ENCODE measurements at regions not wholly inside any gene's neighbourhood (a gene's known extent, or its start where the extent isn't known, plus 50 kb on each side); places are given as distances from the start of the nearest gene placed in this dataset.
A peak's percentile ranks its signal among the peaks of the same experiment; 100 is the strongest.

DNA sequence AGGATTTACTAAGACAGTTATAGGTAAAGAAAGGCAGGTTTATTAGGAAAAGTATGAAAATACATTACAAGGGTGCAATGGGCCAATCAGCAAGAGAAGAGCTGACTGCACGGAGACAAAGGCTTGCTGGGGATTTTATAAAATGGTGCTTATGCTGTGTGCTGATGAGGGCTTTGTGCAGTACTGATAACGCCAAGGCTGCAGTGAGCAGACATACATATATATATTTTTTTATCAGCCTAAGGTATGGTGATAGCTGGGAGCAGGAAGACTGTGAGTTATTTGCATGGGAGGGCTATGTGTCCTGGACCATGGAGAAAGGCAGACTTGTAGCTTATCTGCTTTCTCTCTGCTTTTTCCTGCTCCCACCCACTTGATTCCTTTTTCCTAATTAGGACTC lies 208.1 kb upstream of the ACTBL2 start:
- DNase-seq, result no peak

DNA sequence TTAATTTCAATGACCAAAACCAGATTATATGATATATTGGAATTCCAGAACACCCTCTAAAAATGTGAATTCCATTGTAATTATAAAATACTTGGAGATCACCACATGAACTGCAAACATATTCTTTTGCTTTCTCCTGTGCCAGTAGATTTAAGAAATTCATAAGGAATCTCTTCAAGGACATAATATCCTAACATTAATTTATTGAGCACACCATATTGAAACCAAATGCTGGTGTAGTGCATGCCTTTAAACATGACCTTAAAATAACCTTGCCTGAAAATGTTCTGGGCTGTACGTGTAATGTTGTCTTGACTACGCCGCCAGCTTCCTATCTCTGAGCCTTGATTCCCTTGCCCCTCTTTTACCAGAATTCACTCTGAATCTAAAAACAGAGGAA lies 205.0 kb upstream of the ACTBL2 start:
- DNase-seq, result no peak

DNA sequence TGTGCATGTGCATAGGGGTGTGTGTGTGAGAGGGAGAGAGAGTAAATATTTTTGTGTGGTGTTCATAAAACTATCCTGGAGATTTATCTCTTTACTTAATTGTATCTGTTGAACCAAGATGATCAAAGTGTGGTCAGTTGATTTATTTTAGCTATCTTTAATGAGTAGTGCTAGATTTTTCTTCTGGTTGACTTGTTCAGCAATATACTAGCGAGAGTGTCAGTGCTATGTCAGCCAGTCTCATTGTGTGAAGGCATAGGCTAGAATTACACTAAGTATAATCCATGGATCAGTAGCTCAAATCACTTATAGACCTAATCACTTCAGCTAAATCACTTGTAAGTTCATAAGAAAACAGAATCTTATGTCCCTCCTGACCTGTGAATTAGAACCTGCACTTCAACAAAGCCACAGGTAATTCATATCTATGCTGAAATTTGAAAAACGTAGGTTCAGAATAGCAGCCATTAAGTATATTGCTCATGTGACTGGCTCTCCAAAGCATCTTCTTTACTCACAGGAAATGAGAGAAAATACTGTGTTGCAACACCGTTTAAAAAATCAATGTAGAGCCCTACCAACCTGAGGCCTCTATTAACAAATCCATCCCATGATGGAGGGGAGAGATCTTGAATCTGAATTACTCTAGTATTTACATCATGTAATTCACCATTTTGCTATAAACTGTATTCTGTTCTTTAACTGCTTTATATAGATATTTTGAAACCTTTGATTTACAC lies 203.1 kb upstream of the ACTBL2 start:
- no peak for DNase-seq

DNA sequence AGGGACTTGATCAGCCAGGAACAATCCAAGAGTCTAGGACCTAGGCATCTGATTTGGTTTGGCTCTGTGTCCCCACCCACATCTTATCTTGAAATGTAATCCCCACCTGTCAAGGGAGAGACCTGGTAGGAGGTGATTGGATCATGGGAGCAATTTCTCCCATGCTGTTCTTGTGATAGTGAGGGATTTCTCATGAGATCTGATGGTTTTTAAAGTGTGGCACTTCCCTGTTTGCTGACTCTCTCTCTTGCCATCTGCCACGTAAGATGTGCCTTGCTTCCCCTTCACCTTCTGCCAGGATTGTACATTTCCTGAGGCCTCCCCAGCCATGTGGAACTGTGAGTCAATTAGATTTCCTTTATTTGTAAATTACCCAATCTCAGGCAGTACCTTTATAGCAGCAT lies 201.7 kb upstream of the ACTBL2 start:
- DNase-seq, result peak; percentile 82

DNA sequence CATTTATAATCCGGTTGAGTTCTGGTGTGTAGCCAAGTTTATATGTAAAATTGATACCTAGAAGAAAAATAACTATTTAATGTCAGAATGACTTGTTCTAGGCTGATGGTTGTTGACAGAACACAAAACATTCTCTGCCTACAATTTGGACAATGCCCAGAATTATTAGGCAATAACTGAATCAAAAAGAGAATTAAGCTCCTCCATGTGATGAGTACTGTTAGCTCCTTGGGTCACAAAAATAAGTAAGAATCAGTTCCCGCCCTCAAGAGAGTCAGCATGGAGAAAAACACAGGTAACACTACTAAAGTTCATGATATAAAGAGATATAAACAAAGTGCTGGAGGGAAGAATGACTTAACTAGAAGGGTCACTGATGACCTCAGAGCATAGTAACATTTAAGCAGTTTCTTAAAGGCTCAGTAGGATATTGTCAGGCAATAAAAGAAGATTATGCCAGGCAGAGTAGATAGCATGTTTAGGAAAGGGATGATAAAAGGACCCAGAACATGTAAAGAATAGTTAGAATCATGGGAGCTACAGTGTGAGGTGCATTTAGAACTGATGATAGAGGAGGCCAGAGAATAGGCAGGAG lies 200.5 kb upstream of the ACTBL2 start:
- DNase-seq, result no peak

DNA sequence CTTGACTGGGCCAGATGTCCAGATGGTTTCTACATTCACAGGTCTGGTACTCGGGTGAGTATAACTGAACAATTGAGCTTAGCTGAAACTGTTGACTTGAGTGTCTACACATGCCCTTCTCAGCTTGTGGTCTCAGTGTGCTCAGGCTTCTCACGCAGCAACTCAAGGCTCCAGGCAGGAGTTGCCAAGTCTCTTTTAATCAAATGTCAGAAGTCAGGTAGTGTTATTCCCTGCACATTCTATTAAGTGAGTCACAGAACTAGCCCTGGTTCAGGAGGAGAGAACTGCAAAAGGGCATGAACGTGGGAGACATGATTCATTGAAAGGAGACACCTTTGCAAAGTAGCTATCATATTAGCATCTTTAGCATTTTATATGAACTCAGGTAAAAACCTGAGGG lies 199.3 kb upstream of the ACTBL2 start:
- no peak for DNase-seq

DNA sequence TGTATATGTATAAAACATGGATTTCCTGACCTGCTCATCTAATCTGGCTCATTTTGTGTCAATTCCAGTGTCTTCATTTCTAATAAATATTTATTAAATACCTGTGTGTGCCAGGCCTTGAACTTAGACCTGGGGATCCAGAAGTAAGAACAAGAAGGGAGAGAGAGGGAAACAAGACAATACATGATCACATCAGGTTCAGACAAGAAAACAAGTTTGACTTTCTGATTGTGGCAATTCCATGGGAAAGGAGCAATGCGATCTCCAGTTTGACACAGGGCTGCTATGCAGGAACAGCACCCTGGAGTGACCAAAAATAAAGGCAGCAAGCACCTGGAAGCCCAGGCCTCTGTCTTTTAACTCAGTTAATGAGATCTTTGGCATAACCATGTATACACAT lies 198.1 kb upstream of the ACTBL2 start:
- no peak for DNase-seq

DNA sequence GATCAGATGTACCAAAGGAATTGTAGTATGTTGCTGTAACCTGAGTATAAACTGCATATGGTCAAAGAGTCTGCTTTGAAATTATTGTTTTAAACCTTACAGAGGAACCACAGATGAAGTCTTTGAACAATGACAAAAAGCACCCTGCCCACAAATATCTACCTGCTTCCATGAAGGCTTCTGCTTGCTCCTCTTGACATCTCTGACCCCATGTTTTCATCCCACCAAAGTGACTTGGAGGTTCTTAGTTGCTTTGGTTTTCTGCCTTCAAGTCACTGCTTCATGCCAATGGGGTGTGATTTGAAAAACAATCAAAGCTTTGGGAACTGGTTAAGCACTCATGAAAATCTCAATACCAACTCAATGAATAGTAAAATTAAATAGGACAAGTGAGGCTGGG lies 194.6 kb upstream of the ACTBL2 start:
- peak; percentile 33 for DNase-seq

DNA sequence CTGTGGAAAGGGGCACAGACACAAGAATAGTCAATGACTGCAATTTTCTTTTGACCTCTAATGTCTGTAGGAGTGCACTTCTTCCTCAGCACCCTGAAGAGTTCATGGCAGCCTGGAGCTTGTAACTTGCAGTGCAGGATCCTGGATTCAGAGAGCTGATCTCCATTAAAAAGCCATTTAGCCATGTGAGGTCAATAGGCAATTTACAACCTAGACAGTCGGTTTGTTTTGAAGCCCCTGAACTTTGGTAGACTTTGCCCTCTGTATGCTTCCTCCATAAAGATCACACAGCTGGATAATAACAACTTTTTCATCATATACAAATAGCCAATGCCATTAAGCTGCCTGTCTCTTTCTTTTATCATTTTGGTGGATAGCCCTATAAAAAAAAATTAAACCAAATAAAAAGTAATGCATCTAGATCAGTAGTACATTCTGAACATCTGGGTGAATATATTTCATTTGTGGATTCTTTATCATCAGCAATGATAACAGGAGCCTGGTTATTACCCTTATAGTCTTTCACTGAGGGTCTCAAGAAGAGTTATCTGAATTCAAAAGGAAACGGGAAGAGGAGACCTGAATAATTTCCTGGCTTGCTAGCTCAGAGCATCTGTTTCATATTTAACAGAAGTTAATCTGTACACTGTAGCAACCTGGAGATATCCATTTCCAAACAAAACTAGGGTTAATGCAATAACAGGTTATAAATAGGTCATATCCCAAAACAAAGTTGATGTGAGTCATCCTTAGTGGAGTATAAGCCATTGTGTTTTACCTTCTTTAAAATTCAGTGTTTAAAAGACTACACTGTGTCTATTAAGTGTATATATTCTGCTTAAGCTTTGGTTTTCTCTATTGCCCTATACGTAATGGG lies 193.8 kb upstream of the ACTBL2 start:
- peak; percentile 50 for DNase-seq

DNA sequence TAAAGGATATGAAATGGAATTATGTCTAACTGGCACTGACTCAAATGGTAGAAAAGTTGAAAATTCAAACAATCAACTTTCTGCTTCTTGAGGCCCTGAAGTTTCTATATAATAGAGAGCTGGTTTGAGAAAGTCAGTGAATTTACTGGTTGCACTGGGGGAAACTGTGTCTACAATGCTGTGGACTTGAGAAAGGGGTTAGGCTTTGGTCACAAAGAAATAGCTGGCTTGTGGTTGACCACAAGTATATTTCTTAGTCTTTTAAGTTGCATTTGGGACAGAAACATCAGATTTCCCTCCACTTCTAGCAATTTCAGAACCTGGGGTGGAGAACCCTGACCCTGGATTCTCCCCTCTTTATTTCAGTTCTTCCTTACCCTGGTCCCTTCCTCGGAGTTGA lies 192.6 kb upstream of the ACTBL2 start:
- DNase-seq, result no peak

DNA sequence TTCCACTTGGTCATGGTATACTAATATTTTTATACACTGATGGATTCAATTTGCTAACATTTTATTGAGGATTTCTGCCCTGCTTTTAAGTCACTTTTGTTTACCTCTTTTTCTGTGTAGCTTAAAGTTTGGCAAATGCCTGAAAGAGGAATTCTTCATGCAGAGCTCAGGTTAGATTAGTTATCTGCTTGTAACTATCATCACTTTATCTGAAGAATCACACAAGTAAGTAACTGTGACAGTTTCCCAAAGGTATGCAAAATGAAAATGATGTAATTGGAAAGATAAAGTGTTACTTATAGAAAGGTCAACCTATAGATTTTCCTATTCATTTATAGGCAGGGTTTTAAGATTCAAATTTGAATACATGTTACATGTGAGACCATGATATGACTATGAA lies 188.8 kb upstream of the ACTBL2 start:
- DNase-seq, result no peak

DNA sequence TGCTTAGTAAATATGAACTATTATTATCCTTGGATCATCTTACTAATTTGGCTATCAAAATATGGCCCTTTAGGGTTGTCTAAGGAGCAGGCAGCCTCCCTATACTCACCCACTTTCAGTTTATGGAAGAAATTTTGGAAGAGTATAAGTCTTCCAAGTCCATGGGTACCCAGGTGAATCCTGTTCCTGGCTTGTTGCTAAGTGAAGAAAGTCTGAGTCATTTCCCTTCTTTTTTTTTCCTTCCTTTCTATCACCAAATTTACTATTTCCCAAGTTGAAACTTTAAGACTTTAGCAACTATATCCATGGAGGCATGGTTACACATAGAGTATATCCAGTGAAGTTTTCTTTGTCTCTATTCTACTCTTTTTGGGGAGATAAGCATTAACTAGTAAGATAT lies 184.0 kb upstream of the ACTBL2 start:
- DNase-seq, result no peak

DNA sequence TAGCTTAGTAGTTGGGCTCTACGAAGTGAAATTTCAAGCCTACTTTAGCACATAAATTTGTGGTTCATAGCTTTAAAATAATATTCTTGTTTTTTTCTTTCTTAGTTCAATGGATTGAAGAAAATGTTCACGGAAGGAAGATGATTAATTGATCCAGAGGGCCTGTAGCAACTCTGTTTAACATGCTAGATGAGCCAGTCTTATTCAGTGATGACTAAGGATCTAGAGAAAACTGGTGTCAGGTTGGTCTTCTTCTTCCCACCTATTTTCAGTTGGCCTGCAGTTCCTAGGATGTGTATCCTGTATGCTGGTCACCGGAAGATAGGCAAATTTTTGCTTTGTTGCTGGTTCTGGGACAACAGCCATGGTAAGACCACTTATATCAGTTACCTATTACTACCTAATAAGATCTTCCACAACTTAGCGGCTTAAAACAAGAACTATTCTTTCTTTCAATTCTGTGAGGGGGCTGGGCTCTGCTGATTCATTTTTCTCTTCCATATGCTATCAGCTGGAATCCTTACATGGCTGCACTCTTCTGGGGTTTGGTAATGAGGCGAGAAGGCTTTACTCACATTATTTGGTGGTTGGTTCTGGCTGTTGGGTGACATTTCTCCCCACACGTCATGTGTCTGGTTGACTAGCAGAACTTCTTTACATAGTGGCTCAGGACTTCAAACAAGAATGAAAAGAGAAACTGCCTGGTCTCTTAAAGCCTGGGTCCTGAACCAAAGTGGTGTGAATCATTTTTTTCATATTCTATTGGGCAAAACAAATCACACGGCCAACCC lies 182.7 kb upstream of the ACTBL2 start:
- no peak for DNase-seq

DNA sequence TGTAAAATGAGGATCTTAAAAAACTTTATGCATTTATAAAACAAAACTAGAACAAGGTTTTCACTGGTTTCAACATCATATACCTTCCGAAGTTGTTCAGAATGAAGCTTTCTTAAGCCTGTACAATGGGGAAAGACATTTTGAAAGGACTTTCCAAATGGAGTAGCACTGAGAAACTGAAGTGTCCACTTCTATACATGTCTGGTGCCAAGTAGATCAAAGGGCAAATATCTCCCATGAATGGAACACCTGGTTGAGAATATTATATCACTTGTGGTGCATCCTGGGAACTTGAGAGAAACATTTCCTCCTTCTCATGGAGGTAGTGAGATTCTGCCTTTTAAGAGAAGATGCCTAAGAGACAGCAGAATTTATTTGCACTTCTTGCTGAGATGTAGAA lies 182.1 kb upstream of the ACTBL2 start:
- no peak for DNase-seq

DNA sequence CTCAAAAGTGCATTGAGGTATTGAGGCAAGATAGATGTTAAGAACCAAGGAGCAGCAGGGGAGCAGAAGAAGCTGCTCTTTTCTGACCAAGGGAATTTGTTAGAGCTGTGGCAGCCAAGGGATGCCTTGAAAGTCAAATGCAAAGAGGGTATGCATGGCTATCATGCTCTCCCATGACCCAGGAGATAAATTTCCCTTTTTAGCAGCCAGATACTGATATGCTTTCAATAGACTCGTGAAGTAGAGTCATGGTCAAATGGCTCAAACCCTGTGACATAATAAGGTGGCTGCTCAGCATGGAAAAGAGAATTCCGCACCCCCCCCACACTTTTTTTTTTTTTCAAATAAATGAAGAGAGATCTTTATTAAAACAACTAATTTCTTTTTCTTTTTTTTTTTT lies 180.9 kb upstream of the ACTBL2 start:
- DNase-seq, result no peak

DNA sequence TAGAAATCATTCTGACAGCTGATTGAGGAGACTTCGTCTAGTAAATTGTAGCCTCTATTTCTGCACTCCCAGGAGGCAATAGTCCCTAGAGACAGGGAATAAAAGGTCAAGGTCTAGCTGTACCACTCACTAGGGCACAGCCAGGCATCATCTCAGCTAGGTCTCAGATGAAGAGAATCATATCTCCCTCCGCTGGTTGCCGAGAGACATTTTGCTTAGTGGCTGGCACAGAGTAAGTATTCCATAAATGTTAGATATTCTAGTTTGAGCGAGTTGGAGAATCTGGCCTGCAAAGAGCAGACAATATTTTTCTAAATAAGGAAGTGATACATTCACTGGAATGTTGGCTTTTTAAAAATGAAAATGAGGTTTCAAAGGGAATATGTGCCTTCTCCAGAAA lies 180.4 kb upstream of the ACTBL2 start:
- no peak for DNase-seq

DNA sequence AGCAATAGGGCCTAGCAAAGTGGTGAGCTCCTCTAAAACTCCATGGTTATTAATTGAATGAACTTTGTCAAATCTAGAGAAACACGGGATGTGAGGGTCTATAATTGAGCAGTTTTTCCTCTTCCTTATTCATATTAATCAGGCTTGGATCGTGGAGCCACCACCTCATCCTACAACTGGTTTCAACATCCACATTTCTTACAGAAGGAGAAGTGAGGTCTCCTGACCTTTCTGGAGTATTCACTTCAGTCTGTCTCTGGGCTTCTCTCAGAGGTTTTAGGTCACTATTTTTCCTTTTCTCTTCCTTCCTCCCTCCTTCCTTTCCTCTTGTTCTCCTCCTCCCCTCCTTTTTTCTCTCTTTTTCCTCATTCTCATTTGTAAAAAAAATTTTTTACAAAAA lies 177.3 kb upstream of the ACTBL2 start:
- no peak for DNase-seq

DNA sequence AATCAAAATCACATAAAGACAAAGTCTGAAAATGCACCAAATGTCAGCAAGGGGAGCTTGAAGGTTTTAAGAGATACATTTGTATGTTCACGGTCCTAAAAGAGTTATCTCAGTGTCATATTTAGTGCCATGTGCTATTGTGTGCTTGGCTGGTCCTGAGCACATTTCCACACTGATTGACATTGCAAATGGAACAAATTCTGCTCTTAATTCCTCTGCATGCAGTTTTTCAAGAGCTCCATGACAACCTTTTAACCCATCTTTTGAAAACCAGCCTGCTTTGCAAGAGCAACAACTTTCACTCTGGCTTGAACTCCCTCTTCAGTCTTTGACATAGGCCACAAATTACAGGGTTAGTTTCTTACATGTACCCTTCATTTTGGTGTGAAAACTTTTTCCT lies 175.4 kb upstream of the ACTBL2 start:
- DNase-seq, result no peak

DNA sequence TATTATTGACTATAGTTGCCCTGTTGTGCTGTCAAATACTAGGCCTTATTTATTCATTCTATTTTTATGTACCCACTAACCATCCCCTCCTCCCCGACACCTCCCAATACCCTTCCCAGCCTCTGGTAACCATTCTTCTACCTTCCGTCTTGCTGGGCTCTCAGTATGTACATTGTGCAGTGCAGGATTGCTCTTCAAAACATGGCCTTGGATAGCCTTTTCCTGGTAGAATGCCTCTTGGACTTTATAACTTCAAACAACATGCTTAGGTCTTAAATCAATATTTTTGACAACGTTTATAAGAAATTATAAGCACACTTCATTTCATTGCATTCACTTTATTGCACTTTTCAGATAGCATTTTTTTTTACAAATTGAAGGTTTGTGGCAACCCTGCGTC lies 172.6 kb upstream of the ACTBL2 start:
- no peak for DNase-seq

DNA sequence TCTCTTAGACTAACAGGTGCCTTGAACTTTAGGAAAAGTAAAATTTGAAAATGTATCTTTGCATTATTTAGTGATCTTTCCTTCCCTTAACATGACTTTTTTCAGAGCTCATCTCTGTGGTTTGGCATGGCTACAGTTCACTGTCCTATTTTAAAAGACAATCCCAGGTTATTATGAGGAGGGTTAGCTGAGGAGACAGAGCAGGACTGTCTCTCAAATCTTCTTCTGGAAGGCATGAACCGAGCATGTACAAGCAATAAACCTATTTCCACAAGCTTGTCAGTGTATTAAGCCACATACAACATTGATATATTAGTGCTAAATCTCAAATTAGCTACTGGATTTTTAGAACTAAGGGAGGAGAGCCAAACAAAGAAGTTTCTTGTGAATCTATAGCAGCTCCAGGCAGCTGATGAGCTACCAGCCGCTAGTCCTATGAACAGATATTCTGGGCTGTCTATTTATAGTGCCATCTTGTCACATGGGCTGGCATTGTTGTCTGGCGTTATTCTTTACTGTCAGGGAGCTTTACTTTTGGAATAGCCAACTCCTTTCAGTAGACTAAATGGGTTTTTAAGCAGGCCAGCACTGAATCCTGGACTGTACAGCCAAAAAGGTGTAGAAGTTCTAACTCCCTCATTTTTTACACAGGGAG lies 171.2 kb upstream of the ACTBL2 start:
- no peak for DNase-seq

DNA sequence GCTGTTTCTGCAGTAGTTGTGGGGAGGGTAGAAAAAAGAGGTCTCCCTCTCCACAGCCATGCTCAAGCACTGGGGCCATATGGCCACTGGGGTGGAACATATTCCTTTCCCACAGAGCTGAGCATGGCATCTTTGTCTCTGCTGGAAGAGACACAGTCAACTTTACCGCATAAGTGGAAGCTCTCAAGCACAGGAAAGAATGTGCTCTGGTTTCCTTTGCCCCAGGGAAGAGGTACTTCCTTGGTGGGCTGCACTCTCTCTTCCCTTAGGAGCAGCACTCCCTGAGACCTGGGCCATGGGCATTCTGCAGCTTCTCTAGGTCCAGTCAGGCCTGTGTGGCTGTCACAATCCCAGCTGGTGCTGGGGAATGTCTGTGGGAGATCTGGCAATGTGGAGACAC lies 168.5 kb upstream of the ACTBL2 start:
- no peak for DNase-seq

DNA sequence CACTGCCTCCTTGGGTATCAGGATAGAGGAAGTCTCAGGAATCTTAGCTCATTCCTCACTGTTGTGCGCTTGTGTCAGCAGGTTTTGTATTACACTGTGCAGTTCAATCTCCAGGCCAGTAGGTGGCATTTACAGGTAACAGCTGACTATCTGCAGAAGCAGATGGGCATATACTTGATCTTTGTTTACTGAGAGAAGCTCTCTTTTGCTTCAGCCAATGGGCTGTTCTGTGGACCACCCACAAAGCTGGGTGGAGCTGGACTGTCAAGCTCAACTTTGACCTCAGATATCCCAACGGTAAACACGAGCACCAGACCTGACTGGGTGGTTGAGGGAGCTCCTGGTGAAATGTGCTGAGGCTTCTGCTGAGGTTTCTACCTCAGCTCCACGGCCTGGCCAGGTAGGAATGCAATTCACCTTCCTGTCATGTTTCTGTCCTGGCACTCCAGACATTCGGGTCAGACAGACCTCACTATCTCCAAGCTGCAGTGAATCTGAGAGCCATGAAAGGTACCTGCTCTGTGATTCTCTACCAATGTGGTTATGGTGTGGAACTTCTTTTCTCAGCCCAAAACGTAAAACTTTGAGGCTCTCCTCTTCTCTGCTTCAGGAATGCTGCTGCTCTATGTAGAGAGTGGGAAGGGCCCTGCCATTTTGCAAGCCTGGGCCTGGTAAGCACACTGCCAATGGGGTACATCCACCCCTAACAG lies 167.9 kb upstream of the ACTBL2 start:
- DNase-seq, result peak; percentile 80

Data from NCI-H2171 treated with DMSO at 0.1 percent for 48 hours (cell line).